ENCODE measurements at regions not wholly inside any gene's neighbourhood (a gene's known extent, or its start where the extent isn't known, plus 50 kb on each side); places are given as distances from the start of the nearest gene placed in this dataset.
"Not testable (repeated sequence)": the region's sequence is repeated elsewhere in the genome, so short reads cannot be mapped to it uniquely, and the experiment has no call there.

GRCh38 chr9:78899006-78899405, 602.1 kb downstream of the PSAT1 start:
- Mint-ChIP-seq H3K36me3 (no peaks in the 10 kb centered on the region), H3K4me1 (no peaks in the 10 kb centered on the region), H3K9me3 (ENCODE audit: low read depth) (no peaks in the 10 kb centered on the region), H3K4me3 (no peak overlapping the region), H3K27me3 (no peaks in the 10 kb centered on the region), H3K27ac (no peak overlapping the region)
- CTCF ChIA-PET: no interaction called here
- ATAC-seq: no peak
- no peak for DNase-seq

- H3K27me3 Mint-ChIP-seq: no peaks in the 10 kb centered on the region
- CTCF ChIA-PET: no interaction called here
- no peak for ATAC-seq
- no peaks in the 10 kb centered on the region for H3K4me1 Mint-ChIP-seq
- no peaks in the 10 kb centered on the region for H3K36me3 Mint-ChIP-seq
- no peak overlapping the region for H3K27ac Mint-ChIP-seq
- no peaks in the 10 kb centered on the region for H3K9me3 Mint-ChIP-seq (ENCODE audit: low read depth)
- DNase-seq: no peak
- H3K4me3 Mint-ChIP-seq: no peak overlapping the region
Observed at GRCh38 chr9:78900500-78900899, 603.6 kb downstream of the PSAT1 start.

- ATAC-seq (no peak), DNase-seq (no peak)
- H3K4me1 Mint-ChIP-seq: no peaks in the 10 kb centered on the region
- H3K36me3 Mint-ChIP-seq: no peaks in the 10 kb centered on the region
- H3K4me3 Mint-ChIP-seq: no peak overlapping the region
- CTCF ChIA-PET: no interaction called here
- H3K9me3 Mint-ChIP-seq (ENCODE audit: low read depth): no peaks in the 10 kb centered on the region
- no peaks in the 10 kb centered on the region for H3K27me3 Mint-ChIP-seq
- no peak overlapping the region for H3K27ac Mint-ChIP-seq
Observed at GRCh38 chr9:78902051-78902450, 605.1 kb downstream of the PSAT1 start.

- DNase-seq: no peak
- no peaks in the 10 kb centered on the region for H3K9me3 Mint-ChIP-seq (ENCODE audit: low read depth)
- H3K4me1 Mint-ChIP-seq: no peaks in the 10 kb centered on the region
- ATAC-seq: no peak
- CTCF ChIA-PET: no interaction called here
- no peak overlapping the region for H3K4me3 Mint-ChIP-seq
- H3K36me3 Mint-ChIP-seq: no peaks in the 10 kb centered on the region
- no peaks in the 10 kb centered on the region for H3K27me3 Mint-ChIP-seq
- no peak overlapping the region for H3K27ac Mint-ChIP-seq
Observed at GRCh38 chr9:78903581-78903980, 606.7 kb downstream of the PSAT1 start.

GRCh38 chr9:78904686-78905085, 607.8 kb downstream of the PSAT1 start:
- Mint-ChIP-seq H3K27me3 (no peaks in the 10 kb centered on the region), H3K36me3 (no peaks in the 10 kb centered on the region), H3K4me3 (no peak overlapping the region), H3K4me1 (no peaks in the 10 kb centered on the region), H3K9me3 (ENCODE audit: low read depth) (no peaks in the 10 kb centered on the region), H3K27ac (no peak overlapping the region)
- no peak for DNase-seq
- ATAC-seq: no peak
- CTCF ChIA-PET: no interaction called here

GRCh38 chr9:78905387-78905786, 608.5 kb downstream of the PSAT1 start:
- no peaks in the 10 kb centered on the region for H3K27me3 Mint-ChIP-seq
- H3K27ac Mint-ChIP-seq: no peak overlapping the region
- no peaks in the 10 kb centered on the region for H3K36me3 Mint-ChIP-seq
- no peaks in the 10 kb centered on the region for H3K9me3 Mint-ChIP-seq (ENCODE audit: low read depth)
- H3K4me3 Mint-ChIP-seq: no peak overlapping the region
- DNase-seq (no peak), ATAC-seq (no peak)
- CTCF ChIA-PET: no interaction called here
- no peaks in the 10 kb centered on the region for H3K4me1 Mint-ChIP-seq

GRCh38 chr9:78905986-78906755, 609.2 kb downstream of the PSAT1 start:
- Mint-ChIP-seq H3K27me3 (no peaks in the 10 kb centered on the region), H3K36me3 (no peaks in the 10 kb centered on the region), H3K9me3 (ENCODE audit: low read depth) (no peaks in the 10 kb centered on the region), H3K27ac (no peak overlapping the region), H3K4me1 (no peaks in the 10 kb centered on the region), H3K4me3 (no peak overlapping the region)
- ATAC-seq (no peak), DNase-seq (no peak)
- CTCF ChIA-PET: no interaction called here

GRCh38 chr9:78909566-78909965, 612.6 kb downstream of the PSAT1 start:
- DNase-seq: no peak
- CTCF ChIA-PET: no interaction called here
- Mint-ChIP-seq H3K4me1 (no peaks in the 10 kb centered on the region), H3K4me3 (no peak overlapping the region), H3K9me3 (ENCODE audit: low read depth) (no peaks in the 10 kb centered on the region), H3K27me3 (no peaks in the 10 kb centered on the region), H3K27ac (no peak overlapping the region), H3K36me3 (no peaks in the 10 kb centered on the region)
- no peak for ATAC-seq

- H3K4me1 Mint-ChIP-seq; CTCF ChIA-PET; ATAC-seq; H3K4me3 Mint-ChIP-seq; DNase-seq; H3K27ac Mint-ChIP-seq; H3K27me3 Mint-ChIP-seq; H3K9me3 Mint-ChIP-seq (ENCODE audit: low read depth); H3K36me3 Mint-ChIP-seq: not testable (repeated sequence)
Observed at GRCh38 chr9:78916884-78917283, 620.0 kb downstream of the PSAT1 start.

GRCh38 chr9:78918976-78919375, 622.1 kb downstream of the PSAT1 start:
- no peak overlapping the region for H3K4me3 Mint-ChIP-seq
- H3K27ac Mint-ChIP-seq: no peak overlapping the region
- no peaks in the 10 kb centered on the region for H3K36me3 Mint-ChIP-seq
- ATAC-seq (no peak), DNase-seq (no peak)
- H3K27me3 Mint-ChIP-seq: no peaks in the 10 kb centered on the region
- H3K9me3 Mint-ChIP-seq (ENCODE audit: low read depth): no peaks in the 10 kb centered on the region
- no peaks in the 10 kb centered on the region for H3K4me1 Mint-ChIP-seq
- CTCF ChIA-PET: no interaction called here

- Mint-ChIP-seq H3K9me3 (ENCODE audit: low read depth) (no peaks in the 10 kb centered on the region), H3K27me3 (no peaks in the 10 kb centered on the region), H3K36me3 (no peaks in the 10 kb centered on the region)
Observed at GRCh38 chr9:78919701-78920100, 622.8 kb downstream of the PSAT1 start.

GRCh38 chr9:78921341-78921740, 624.4 kb downstream of the PSAT1 start:
- CTCF ChIA-PET: no interaction called here
- no peak overlapping the region for H3K4me3 Mint-ChIP-seq
- ATAC-seq (no peak), DNase-seq (no peak)
- no peaks in the 10 kb centered on the region for H3K36me3 Mint-ChIP-seq
- no peaks in the 10 kb centered on the region for H3K9me3 Mint-ChIP-seq (ENCODE audit: low read depth)
- H3K27ac Mint-ChIP-seq: no peak overlapping the region
- H3K27me3 Mint-ChIP-seq: no peaks in the 10 kb centered on the region
- no peaks in the 10 kb centered on the region for H3K4me1 Mint-ChIP-seq

More at GRCh38 chr9:78919701-78920100, 622.8 kb downstream of the PSAT1 start:
- no peak for ATAC-seq
- DNase-seq: no peak
- Mint-ChIP-seq H3K4me1 (no peaks in the 10 kb centered on the region), H3K27ac (no peak overlapping the region), H3K4me3 (no peak overlapping the region)
- CTCF ChIA-PET: no interaction called here

GRCh38 chr9:78923966-78924659, 627.2 kb downstream of the PSAT1 start:
- no peaks in the 10 kb centered on the region for H3K36me3 Mint-ChIP-seq
- ATAC-seq: no peak
- H3K27ac Mint-ChIP-seq: no peak overlapping the region
- no peaks in the 10 kb centered on the region for H3K9me3 Mint-ChIP-seq (ENCODE audit: low read depth)
- H3K27me3 Mint-ChIP-seq: no peaks in the 10 kb centered on the region
- CTCF ChIA-PET: no interaction called here
- DNase-seq: no peak
- no peak overlapping the region for H3K4me3 Mint-ChIP-seq
- H3K4me1 Mint-ChIP-seq: no peaks in the 10 kb centered on the region

GRCh38 chr9:78927099-78927940, 630.4 kb downstream of the PSAT1 start:
- CTCF ChIA-PET: no interaction called here
- no peaks in the 10 kb centered on the region for H3K9me3 Mint-ChIP-seq (ENCODE audit: low read depth)

More at GRCh38 chr9:78927099-78927940, 630.4 kb downstream of the PSAT1 start:
- Mint-ChIP-seq H3K27me3 (no peaks in the 10 kb centered on the region), H3K27ac (no peak overlapping the region), H3K36me3 (no peaks in the 10 kb centered on the region), H3K4me1 (no peaks in the 10 kb centered on the region), H3K4me3 (no peak overlapping the region)
- DNase-seq (no peak), ATAC-seq (no peak)

All from activated CD8-positive, alpha-beta memory T cell treated with anti-CD3 and anti-CD28 coated beads, Interleukin-2, amount 10 ng/mL, durations not matched to agents 7 days and 5 days (primary cell).